WTC11 (cell line): ENCODE measurements at regions not wholly inside any gene's neighbourhood (a gene's known extent, or its start where the extent isn't known, plus 50 kb on each side); places are given as distances from the start of the nearest gene placed in this dataset.
"Not testable (repeated sequence)": the region's sequence is repeated elsewhere in the genome, so short reads cannot be mapped to it uniquely, and the experiment has no call there.

ENCODE experiments used
- FOXJ3 ChIP-seq: sonication (generic); formaldehyde crosslinking; IDR thresholded peaks from 2 replicates; pipeline ENCODE4 v1.9.0; 2021; ENCODE audit warnings: missing genetic modification reagents, mild to moderate bottlenecking, borderline replicate concordance
- MYBL2 ChIP-seq: sonication (generic); formaldehyde crosslinking; IDR thresholded peaks from 2 replicates; pipeline ENCODE4 v1.8.1; 2023; ENCODE audit warnings: mild to moderate bottlenecking, moderate library complexity, missing genetic modification reagents
- NFE2L1 ChIP-seq: sonication (generic); formaldehyde crosslinking; IDR thresholded peaks from 2 replicates; pipeline ENCODE4 v1.8.1; 2023; ENCODE audit warnings: missing genetic modification reagents
- NR3C1 ChIP-seq: sonication (generic); formaldehyde crosslinking; conservative IDR thresholded peaks from 2 replicates; pipeline ENCODE4 v1.8.1; 2023; ENCODE audit warnings: low read depth, mild to moderate bottlenecking, missing genetic modification reagents
- TP53 ChIP-seq: sonication (generic); formaldehyde crosslinking; IDR thresholded peaks from 2 replicates; pipeline ENCODE4 v1.8.1; 2023; ENCODE audit warnings: mild to moderate bottlenecking, missing genetic modification reagents
- TF ChIP-seq, protein P1 (sequence below): fragments of 200-600 bp; IDR thresholded peaks from 2 replicates; pipeline ENCODE4 v1.8.0; 2022; ENCODE audit warnings: antibody characterized with exemption

DNA sequence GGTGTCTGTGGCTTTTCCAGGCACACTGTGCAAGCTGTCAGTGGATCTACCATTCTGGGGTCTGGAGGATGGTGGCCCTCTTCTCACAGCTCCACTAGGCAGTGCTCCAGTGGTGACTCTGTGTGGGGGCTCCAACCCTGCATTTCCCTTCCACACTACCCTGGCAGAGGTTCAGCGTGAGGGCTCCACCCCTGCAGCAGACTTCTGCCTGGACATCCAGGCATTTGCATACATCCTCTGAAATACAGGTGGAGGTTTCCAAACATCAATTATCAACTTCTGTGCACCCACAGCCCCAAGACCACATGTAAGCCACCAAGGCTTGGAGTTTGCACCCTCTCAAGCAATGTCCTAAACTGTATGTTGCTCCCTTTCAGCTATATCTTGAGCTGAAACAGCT lies 423.2 kb downstream of the IPO8 start:
- TF ChIP-seq MYBL2 (CRISPR knock-in tag); TP53; NFE2L1; FOXJ3; NR3C1 (CRISPR knock-in tag): not testable (repeated sequence)
- TF ChIP-seq, protein P1, sequence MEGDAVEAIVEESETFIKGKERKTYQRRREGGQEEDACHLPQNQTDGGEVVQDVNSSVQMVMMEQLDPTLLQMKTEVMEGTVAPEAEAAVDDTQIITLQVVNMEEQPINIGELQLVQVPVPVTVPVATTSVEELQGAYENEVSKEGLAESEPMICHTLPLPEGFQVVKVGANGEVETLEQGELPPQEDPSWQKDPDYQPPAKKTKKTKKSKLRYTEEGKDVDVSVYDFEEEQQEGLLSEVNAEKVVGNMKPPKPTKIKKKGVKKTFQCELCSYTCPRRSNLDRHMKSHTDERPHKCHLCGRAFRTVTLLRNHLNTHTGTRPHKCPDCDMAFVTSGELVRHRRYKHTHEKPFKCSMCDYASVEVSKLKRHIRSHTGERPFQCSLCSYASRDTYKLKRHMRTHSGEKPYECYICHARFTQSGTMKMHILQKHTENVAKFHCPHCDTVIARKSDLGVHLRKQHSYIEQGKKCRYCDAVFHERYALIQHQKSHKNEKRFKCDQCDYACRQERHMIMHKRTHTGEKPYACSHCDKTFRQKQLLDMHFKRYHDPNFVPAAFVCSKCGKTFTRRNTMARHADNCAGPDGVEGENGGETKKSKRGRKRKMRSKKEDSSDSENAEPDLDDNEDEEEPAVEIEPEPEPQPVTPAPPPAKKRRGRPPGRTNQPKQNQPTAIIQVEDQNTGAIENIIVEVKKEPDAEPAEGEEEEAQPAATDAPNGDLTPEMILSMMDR = not testable (repeated sequence)
